Neural cell (in vitro differentiated cells): ENCODE measurements at regions not wholly inside any gene's neighbourhood (a gene's known extent, or its start where the extent isn't known, plus 50 kb on each side); places are given as distances from the start of the nearest gene placed in this dataset.

Experiments used
- EP300 ChIP-seq: fragments of 450-650 bp; conservative IDR thresholded peaks from 2 replicates; pipeline ENCODE4 v1.6.1; 2014; ENCODE audit warnings: antibody characterized with exemption, mild to moderate bottlenecking, moderate library complexity; ENCODE audit not compliant: poor library complexity, severe bottlenecking
- POLR2AphosphoS5 ChIP-seq: IDR thresholded peaks from 2 replicates; pipeline ENCODE4 v1.6.1; 2012
- TF ChIP-seq, protein P1 (sequence below): fragments of 450-650 bp; IDR thresholded peaks from 2 replicates; pipeline ENCODE4 v1.5.1; 2014; ENCODE audit warnings: antibody characterized with exemption, mild to moderate bottlenecking, moderate library complexity; ENCODE audit not compliant: poor library complexity, severe bottlenecking

DNA sequence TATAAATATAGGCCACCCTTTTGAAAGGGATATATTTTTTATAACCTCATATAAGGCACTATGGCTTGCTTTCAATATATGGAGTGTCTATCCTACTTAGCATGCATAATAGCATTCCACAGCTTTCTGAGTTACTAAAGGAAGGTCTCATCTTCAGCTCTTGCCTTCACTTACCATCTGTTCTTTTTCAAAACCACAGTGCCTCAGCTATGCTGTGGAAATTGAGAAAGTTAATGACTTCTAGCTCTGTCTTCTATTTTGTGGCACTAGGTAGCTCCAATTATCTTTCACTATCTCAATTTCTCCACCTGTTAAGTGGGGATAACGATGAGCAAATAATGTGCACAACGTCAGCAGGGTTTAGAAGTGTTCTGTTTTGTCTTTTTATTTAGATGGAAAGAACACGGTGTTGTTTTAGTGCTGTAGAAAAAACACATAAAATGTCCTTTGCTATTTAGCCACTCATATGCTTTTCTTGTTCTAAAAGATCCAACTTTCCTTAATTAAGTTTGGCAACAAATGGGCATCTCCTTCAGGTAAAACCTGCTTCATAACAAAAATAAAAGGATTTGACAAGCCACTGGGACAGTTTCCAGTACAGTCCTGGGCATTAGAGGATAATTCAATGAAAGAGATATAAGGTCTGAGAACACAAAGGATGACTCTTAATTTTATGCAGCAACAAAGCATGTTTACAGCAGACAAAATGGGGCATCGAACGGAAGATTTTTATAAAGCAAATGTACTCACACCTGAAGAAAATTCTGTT, 462.0 kb upstream of the SYT1 start:
- TF ChIP-seq, protein P1, sequence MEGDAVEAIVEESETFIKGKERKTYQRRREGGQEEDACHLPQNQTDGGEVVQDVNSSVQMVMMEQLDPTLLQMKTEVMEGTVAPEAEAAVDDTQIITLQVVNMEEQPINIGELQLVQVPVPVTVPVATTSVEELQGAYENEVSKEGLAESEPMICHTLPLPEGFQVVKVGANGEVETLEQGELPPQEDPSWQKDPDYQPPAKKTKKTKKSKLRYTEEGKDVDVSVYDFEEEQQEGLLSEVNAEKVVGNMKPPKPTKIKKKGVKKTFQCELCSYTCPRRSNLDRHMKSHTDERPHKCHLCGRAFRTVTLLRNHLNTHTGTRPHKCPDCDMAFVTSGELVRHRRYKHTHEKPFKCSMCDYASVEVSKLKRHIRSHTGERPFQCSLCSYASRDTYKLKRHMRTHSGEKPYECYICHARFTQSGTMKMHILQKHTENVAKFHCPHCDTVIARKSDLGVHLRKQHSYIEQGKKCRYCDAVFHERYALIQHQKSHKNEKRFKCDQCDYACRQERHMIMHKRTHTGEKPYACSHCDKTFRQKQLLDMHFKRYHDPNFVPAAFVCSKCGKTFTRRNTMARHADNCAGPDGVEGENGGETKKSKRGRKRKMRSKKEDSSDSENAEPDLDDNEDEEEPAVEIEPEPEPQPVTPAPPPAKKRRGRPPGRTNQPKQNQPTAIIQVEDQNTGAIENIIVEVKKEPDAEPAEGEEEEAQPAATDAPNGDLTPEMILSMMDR, result no peak
- TF ChIP-seq EP300 (no peak), POLR2AphosphoS5 (no peak)
